AG10803 (cell line): ENCODE measurements at regions not wholly inside any gene's neighbourhood (a gene's known extent, or its start where the extent isn't known, plus 50 kb on each side); places are given as distances from the start of the nearest gene placed in this dataset.

Experiments
- DNase-seq: peaks from one replicate; pipeline ENCODE4 v3.0.0; 2010; ENCODE audit warnings: low read depth
- H3K4me3 ChIP-seq: 2 replicates; pipeline ENCODE4 v1.5.1; 2011; ENCODE audit warnings: mild to moderate bottlenecking, low read length, control low read depth
- TF ChIP-seq, protein P1 (sequence below): conservative IDR thresholded peaks from 2 replicates; pipeline ENCODE4 v1.5.1; 2011; ENCODE audit warnings: mild to moderate bottlenecking, low read length, control low read depth, inconsistent platforms

DNA sequence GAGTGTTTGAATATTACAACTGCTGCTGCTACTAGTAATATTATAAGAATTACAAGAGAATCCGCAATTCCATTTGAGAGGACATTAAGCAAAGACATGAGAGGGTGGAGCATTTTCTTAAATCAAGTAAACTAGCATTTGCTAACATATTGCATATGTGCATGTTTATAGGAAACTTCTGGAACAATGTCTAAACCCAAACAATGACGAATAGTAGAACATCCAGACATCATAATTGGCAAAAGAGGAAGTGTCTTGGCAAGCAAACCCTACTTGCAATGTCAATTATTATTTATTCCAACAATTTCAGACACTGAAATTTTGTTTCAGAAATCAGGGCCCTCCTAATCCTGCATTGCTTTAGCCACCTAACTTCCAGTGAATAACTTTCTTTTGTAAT is 1155.3 kb upstream of the GJE1 start:
- TF ChIP-seq, protein P1, sequence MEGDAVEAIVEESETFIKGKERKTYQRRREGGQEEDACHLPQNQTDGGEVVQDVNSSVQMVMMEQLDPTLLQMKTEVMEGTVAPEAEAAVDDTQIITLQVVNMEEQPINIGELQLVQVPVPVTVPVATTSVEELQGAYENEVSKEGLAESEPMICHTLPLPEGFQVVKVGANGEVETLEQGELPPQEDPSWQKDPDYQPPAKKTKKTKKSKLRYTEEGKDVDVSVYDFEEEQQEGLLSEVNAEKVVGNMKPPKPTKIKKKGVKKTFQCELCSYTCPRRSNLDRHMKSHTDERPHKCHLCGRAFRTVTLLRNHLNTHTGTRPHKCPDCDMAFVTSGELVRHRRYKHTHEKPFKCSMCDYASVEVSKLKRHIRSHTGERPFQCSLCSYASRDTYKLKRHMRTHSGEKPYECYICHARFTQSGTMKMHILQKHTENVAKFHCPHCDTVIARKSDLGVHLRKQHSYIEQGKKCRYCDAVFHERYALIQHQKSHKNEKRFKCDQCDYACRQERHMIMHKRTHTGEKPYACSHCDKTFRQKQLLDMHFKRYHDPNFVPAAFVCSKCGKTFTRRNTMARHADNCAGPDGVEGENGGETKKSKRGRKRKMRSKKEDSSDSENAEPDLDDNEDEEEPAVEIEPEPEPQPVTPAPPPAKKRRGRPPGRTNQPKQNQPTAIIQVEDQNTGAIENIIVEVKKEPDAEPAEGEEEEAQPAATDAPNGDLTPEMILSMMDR = no peak
- DNase-seq = peak; percentile 81

DNA sequence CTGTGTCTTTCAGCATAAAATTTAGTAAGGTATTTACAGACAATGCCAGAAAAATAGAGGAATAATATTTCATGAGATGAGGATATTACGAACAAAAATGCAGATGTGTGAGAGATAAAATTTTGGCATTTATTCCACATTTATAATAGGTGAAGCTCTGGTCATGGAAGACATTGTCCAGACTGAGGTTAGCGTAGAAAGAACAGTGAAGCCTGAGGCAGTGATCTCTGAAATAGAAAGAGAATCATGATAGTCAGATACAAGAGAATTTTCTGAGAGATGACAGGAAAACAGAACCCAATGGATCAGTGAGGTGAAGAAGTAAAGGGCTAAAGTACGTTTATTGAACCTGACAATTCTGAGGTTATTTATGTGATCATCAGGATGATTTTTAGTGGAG is 1155.9 kb upstream of the GJE1 start:
- TF ChIP-seq, protein P1 = no peak
- no peak for DNase-seq
- H3K4me3 ChIP-seq = no peak overlapping the region

More for the DNA sequence above, 1155.3 kb upstream of the GJE1 start:
- H3K4me3 ChIP-seq = no peak overlapping the region

DNA sequence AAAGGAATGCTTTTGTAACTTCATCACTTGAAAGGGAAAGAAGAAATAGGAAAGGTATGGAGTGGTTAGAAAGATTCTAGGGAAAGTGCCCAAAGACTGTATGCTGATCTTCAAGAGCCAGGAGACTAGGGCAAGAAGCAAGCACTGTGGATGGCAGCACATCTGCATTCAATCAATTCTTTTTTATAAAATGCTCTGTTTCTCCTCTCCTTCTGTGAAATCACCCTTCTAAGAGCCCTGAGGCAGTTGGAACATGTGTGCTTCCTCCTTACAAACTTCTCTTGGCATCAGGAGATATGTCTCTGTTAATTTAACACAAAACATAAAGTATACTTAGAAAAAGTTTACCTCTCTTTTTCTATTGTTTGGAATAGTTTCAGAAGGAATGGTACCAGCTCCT is 1162.2 kb upstream of the GJE1 start:
- TF ChIP-seq, protein P1 = no peak
- no peak overlapping the region for H3K4me3 ChIP-seq
- peak; percentile 82 for DNase-seq

DNA sequence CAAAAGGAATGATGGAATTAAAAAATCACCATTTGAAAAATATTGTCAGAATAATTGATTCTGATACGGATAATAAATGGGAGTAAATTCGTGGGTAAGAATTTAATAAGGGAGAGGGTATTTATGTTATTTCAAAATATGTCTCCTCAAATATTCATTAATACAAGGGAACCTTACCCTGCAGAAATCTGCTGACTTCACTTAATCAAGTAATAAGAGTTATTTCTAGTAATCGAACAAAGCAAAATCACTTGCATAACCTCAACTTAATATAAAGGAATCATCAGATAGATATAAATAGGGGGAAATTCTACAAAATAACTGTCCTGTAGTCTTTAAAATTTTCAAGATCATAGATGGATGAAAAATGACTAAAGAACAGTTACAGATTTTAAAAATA is 1164.7 kb upstream of the GJE1 start:
- TF ChIP-seq, protein P1 = no peak

DNA sequence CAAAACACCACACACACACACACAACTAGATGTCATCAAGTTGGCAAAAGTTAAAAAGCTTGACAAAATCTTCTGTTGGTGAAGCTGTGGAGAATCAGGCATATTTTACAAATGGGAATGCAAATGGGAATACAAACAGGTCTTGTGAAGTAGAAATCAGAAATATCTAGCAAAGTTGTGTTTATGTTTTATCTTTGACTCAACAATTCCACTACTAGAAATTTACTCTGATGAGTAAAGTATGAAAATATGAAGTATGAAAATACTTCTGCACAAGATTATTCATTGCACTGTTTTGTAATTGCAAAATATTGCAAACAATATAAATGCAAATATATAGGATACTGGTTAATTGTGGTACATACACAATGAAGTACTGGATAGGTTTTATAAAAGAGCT is 1166.0 kb upstream of the GJE1 start:
- TF ChIP-seq, protein P1 = no peak
- no peak overlapping the region for H3K4me3 ChIP-seq
- no peak for DNase-seq

More for the DNA sequence above, 1164.7 kb upstream of the GJE1 start:
- DNase-seq = no peak
- H3K4me3 ChIP-seq = no peak overlapping the region

DNA sequence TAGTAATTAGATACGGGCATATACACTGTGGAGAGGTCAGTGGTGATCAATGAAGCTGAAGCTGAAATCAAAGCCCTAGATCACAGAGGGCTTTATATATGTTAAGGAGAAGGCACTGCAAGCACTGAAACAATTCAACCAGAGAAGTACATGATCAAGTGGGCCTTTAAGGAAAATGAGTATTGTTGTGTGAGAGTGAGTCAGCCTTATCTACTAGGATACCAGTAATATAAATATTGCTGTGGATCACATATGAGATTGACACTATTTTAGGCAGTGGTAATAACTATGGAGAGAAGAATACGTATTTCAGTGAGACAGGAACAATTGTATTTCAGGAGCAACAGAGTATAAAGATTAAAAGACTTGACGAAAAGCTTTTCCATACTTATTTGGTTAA is 1172.2 kb upstream of the GJE1 start:
- H3K4me3 ChIP-seq = no peak overlapping the region
- TF ChIP-seq, protein P1 = no peak
- DNase-seq = no peak

DNA sequence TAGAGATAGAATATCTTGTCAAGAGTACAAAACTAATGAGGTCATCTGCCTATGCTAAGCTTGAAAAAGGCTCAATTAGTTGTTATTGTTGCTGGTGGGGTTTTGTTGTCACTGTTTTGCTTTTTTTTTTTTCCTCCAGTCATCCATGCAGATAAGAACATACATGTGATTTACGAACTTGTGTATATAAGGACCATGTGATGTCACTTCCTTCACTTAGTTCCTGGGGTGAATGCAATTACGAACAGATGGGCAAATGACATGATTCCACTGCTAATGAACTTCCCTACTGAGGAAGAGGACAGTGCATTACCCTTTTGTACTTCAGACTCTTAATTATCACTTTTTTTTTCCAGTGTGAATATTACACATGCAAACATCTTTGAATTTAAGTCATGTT is 1175.3 kb upstream of the GJE1 start:
- TF ChIP-seq, protein P1 = no peak
- no peak for DNase-seq
- H3K4me3 ChIP-seq = no peak overlapping the region
